GM12872 (cell line): ENCODE measurements at regions not wholly inside any gene's neighbourhood (a gene's known extent, or its start where the extent isn't known, plus 50 kb on each side); places are given as distances from the start of the nearest gene placed in this dataset.

ENCODE experiments used
- CTCF ChIP-seq: IDR thresholded peaks from 3 replicates; pipeline ENCODE4 v1.5.1; 2011; ENCODE audit warnings: low read depth, mild to moderate bottlenecking, low read length, moderate library complexity; ENCODE audit not compliant: insufficient read depth

- TF ChIP-seq CTCF = no peak
Measured at GRCh38 chr18:10234912-10235660, 219.3 kb upstream of the APCDD1 start.

GRCh38 chr18:10235661-10235952, 218.8 kb upstream of the APCDD1 start:
- TF ChIP-seq CTCF = no peak

GRCh38 chr18:10239103-10239502, 215.3 kb upstream of the APCDD1 start:
- TF ChIP-seq CTCF = no peak

GRCh38 chr18:10239991-10240634, 214.3 kb upstream of the APCDD1 start:
- TF ChIP-seq CTCF = no peak

GRCh38 chr18:10240973-10241372, 213.5 kb upstream of the APCDD1 start:
- TF ChIP-seq CTCF = no peak

GRCh38 chr18:10241579-10241978, 212.9 kb upstream of the APCDD1 start:
- no peak for TF ChIP-seq CTCF

- TF ChIP-seq CTCF = no peak
Measured at GRCh38 chr18:10242936-10243680, 211.3 kb upstream of the APCDD1 start.
